ENCODE measurements at regions not wholly inside any gene's neighbourhood (a gene's known extent, or its start where the extent isn't known, plus 50 kb on each side); places are given as distances from the start of the nearest gene placed in this dataset.

GRCh38 chr10:78178940-78179339 is 145.3 kb downstream of the RPS24 start:
- Histone ChIP-seq H3K27me3 (ENCODE audit: insufficient read depth, poor library complexity, severe bottlenecking) (no peaks in the 10 kb centered on the region), H3K4me1 (ENCODE audit: insufficient read depth, poor library complexity, severe bottlenecking) (no peaks in the 10 kb centered on the region), H3K4me3 (ENCODE audit: severe bottlenecking) (no peak overlapping the region), H3K9me3 (ENCODE audit: severe bottlenecking) (no peaks in the 10 kb centered on the region), H3K36me3 (ENCODE audit: low read depth) (no peaks in the 10 kb centered on the region), H3K27ac (ENCODE audit: poor library complexity, severe bottlenecking) (no peak overlapping the region)
- DNase-seq (ENCODE audit: low spot score), result no peak
- TF ChIP-seq, protein P1, sequence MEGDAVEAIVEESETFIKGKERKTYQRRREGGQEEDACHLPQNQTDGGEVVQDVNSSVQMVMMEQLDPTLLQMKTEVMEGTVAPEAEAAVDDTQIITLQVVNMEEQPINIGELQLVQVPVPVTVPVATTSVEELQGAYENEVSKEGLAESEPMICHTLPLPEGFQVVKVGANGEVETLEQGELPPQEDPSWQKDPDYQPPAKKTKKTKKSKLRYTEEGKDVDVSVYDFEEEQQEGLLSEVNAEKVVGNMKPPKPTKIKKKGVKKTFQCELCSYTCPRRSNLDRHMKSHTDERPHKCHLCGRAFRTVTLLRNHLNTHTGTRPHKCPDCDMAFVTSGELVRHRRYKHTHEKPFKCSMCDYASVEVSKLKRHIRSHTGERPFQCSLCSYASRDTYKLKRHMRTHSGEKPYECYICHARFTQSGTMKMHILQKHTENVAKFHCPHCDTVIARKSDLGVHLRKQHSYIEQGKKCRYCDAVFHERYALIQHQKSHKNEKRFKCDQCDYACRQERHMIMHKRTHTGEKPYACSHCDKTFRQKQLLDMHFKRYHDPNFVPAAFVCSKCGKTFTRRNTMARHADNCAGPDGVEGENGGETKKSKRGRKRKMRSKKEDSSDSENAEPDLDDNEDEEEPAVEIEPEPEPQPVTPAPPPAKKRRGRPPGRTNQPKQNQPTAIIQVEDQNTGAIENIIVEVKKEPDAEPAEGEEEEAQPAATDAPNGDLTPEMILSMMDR (IDR thresholded peaks at IDR 0.05; ENCODE audit: poor library complexity, severe bottlenecking), result no peak
- ATAC-seq (ENCODE audit: low read depth), result peak; percentile 56; the same call in 2 of the 3 replicates

GRCh38 chr10:78179886-78180705 is 146.4 kb downstream of the RPS24 start:
- TF ChIP-seq, protein P1 (IDR thresholded peaks at IDR 0.05; ENCODE audit: poor library complexity, severe bottlenecking), result no peak
- no peaks in the 10 kb centered on the region for H3K27me3 ChIP-seq (ENCODE audit: insufficient read depth, poor library complexity, severe bottlenecking)
- H3K36me3 ChIP-seq (ENCODE audit: low read depth), result no peaks in the 10 kb centered on the region
- no peak for ATAC-seq (ENCODE audit: low read depth)
- no peak overlapping the region for H3K27ac ChIP-seq (ENCODE audit: poor library complexity, severe bottlenecking)
- no peaks in the 10 kb centered on the region for H3K4me1 ChIP-seq (ENCODE audit: insufficient read depth, poor library complexity, severe bottlenecking)
- no peak overlapping the region for H3K4me3 ChIP-seq (ENCODE audit: severe bottlenecking)
- no peaks in the 10 kb centered on the region for H3K9me3 ChIP-seq (ENCODE audit: severe bottlenecking)
- DNase-seq (ENCODE audit: low spot score), result no peak

DNA sequence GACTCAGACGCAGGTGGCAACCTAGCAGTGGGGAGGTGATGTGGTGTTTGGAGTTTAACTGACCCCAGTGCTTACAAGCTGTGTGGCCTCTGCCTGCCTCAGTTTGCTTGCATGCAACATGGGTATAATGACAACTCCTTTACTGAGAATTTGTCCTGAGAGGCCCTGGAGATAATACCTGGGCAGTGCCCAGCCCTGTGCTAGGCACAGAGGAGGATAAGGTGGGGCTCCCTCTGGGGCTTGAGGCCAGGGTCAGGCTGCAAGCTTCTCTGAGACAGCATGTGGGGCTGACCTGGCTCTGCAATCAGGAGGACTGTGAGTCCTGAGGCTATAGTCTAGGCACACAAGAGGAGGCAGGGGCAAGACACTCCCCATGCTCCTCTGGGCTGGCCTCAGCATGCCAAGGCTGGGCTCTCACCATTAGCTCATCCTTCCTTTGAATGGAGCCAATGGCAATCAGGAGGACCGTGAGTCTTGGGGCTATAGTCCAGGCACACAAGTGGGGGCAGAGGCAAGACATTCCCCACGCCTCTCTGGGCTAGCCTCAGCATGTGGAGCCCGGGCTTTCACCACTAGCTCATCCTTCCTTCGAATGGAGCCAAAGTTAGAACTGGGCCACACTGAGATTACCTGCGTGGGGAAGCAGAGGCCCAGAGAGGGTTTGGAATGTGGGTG is 147.9 kb downstream of the RPS24 start:
- H3K4me3 ChIP-seq (ENCODE audit: severe bottlenecking), result no peak overlapping the region

DNA sequence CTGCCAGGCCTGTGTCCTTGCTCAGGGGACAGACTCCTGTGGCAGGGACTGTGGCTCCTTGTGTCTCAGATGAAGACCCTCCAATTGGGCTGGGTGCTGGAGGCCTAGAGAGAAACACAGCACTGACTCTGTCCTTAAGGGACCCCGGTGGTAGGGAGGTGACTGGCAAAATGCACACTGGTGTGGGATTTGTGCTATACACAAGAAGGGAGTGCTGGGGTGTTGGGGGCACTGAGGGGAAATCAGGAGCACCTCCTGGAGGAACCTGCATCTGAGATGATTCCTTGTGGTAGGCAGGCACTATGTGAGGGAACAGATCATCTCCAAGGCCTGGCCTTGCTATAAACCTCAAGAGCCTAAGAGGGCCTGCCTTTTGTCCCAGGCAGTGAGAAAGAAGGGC is 149.2 kb downstream of the RPS24 start:
- Histone ChIP-seq H3K27ac (ENCODE audit: poor library complexity, severe bottlenecking) (no peak overlapping the region), H3K27me3 (ENCODE audit: insufficient read depth, poor library complexity, severe bottlenecking) (no peaks in the 10 kb centered on the region), H3K36me3 (ENCODE audit: low read depth) (no peaks in the 10 kb centered on the region), H3K4me3 (ENCODE audit: severe bottlenecking) (no peak overlapping the region), H3K9me3 (ENCODE audit: severe bottlenecking) (no peaks in the 10 kb centered on the region), H3K4me1 (ENCODE audit: insufficient read depth, poor library complexity, severe bottlenecking) (no peaks in the 10 kb centered on the region)
- TF ChIP-seq, protein P1 (IDR thresholded peaks at IDR 0.05; ENCODE audit: poor library complexity, severe bottlenecking), result no peak
- DNase-seq (ENCODE audit: low spot score) (no peak), ATAC-seq (ENCODE audit: low read depth) (no peak)

More for the DNA sequence above, 147.9 kb downstream of the RPS24 start:
- no peaks in the 10 kb centered on the region for H3K27me3 ChIP-seq (ENCODE audit: insufficient read depth, poor library complexity, severe bottlenecking)
- peak; percentile 37; the same call in 2 of the 3 replicates for ATAC-seq (ENCODE audit: low read depth)
- no peaks in the 10 kb centered on the region for H3K4me1 ChIP-seq (ENCODE audit: insufficient read depth, poor library complexity, severe bottlenecking)
- TF ChIP-seq, protein P1 (IDR thresholded peaks at IDR 0.05; ENCODE audit: poor library complexity, severe bottlenecking), result no peak
- DNase-seq (ENCODE audit: low spot score), result no peak
- no peaks in the 10 kb centered on the region for H3K36me3 ChIP-seq (ENCODE audit: low read depth)
- no peak overlapping the region for H3K27ac ChIP-seq (ENCODE audit: poor library complexity, severe bottlenecking)
- H3K9me3 ChIP-seq (ENCODE audit: severe bottlenecking), result no peaks in the 10 kb centered on the region
